ENCODE measurements at regions not wholly inside any gene's neighbourhood (a gene's known extent, or its start where the extent isn't known, plus 50 kb on each side); places are given as distances from the start of the nearest gene placed in this dataset.
"Not testable (repeated sequence)": the region's sequence is repeated elsewhere in the genome, so short reads cannot be mapped to it uniquely, and the experiment has no call there.

GRCh38 chr3:186454881-186455703 lies 89.1 kb downstream of the CRYGS start:
- Histone ChIP-seq H3K9ac (ENCODE audit: low read depth, low read length) (no peak overlapping the region), H3K36me3 (ENCODE audit: insufficient read depth, low read length) (no peaks in the 10 kb centered on the region), H3K4me1 (ENCODE audit: insufficient read depth, low read length) (0 out of 2 replicates have a peak, but pooled peaks cover 4% of the 10 kb centered on the region), H3K9me3 (ENCODE audit: insufficient read depth, low read depth, low read length) (no peaks in the 10 kb centered on the region), H3K4me3 (ENCODE audit: low read length) (no peak overlapping the region), H3K27me3 (ENCODE audit: insufficient read depth, low read length) (no peaks in the 10 kb centered on the region), H3K27ac (ENCODE audit: low read depth, low read length) (no peak overlapping the region)
- 84% methylated on average over 14 of the region's 14 CpGs for WGBS

- no peak overlapping the region for H3K4me3 ChIP-seq (ENCODE audit: low read length)
- H3K4me1 ChIP-seq (ENCODE audit: insufficient read depth, low read length) = 0 out of 2 replicates have a peak, but pooled peaks cover 4% of the 10 kb centered on the region
- H3K27me3 ChIP-seq (ENCODE audit: insufficient read depth, low read length) = no peaks in the 10 kb centered on the region
- H3K9me3 ChIP-seq (ENCODE audit: insufficient read depth, low read depth, low read length) = no peaks in the 10 kb centered on the region
- WGBS = 86% methylated on average over 4 of the region's 4 CpGs
- no peak overlapping the region for H3K27ac ChIP-seq (ENCODE audit: low read depth, low read length)
- H3K9ac ChIP-seq (ENCODE audit: low read depth, low read length) = no peak overlapping the region
- no peaks in the 10 kb centered on the region for H3K36me3 ChIP-seq (ENCODE audit: insufficient read depth, low read length)
These were observed 90.6 kb downstream of the CRYGS start for GRCh38 chr3:186453531-186453930.

GRCh38 chr3:186452517-186452916 lies 90.5 kb upstream of the DGKG start:
- 0 out of 2 replicates have a peak, but pooled peaks cover 4% of the 10 kb centered on the region for H3K4me1 ChIP-seq (ENCODE audit: insufficient read depth, low read length)
- WGBS = 93% methylated on average over 8 of the region's 8 CpGs
- no peaks in the 10 kb centered on the region for H3K9me3 ChIP-seq (ENCODE audit: insufficient read depth, low read depth, low read length)
- no peak overlapping the region for H3K27ac ChIP-seq (ENCODE audit: low read depth, low read length)
- H3K9ac ChIP-seq (ENCODE audit: low read depth, low read length) = no peak overlapping the region
- H3K4me3 ChIP-seq (ENCODE audit: low read length) = no peak overlapping the region
- H3K36me3 ChIP-seq (ENCODE audit: insufficient read depth, low read length) = no peaks in the 10 kb centered on the region
- H3K27me3 ChIP-seq (ENCODE audit: insufficient read depth, low read length) = no peaks in the 10 kb centered on the region

GRCh38 chr3:186451371-186451770 lies 89.3 kb upstream of the DGKG start:
- no peaks in the 10 kb centered on the region for H3K27me3 ChIP-seq (ENCODE audit: insufficient read depth, low read length)
- H3K27ac ChIP-seq (ENCODE audit: low read depth, low read length) = no peak overlapping the region
- no peak overlapping the region for H3K4me3 ChIP-seq (ENCODE audit: low read length)
- no peak overlapping the region for H3K9ac ChIP-seq (ENCODE audit: low read depth, low read length)
- H3K9me3 ChIP-seq (ENCODE audit: insufficient read depth, low read depth, low read length) = no peaks in the 10 kb centered on the region
- 94% methylated on average over 6 of the region's 6 CpGs for WGBS
- H3K36me3 ChIP-seq (ENCODE audit: insufficient read depth, low read length) = no peaks in the 10 kb centered on the region
- 0 out of 2 replicates have a peak, but pooled peaks cover 4% of the 10 kb centered on the region for H3K4me1 ChIP-seq (ENCODE audit: insufficient read depth, low read length)

GRCh38 chr3:186444974-186445373 lies 82.9 kb upstream of the DGKG start:
- no peak overlapping the region for H3K4me3 ChIP-seq (ENCODE audit: low read length)
- no peaks in the 10 kb centered on the region for H3K4me1 ChIP-seq (ENCODE audit: insufficient read depth, low read length)
- H3K9me3 ChIP-seq (ENCODE audit: insufficient read depth, low read depth, low read length) = no peaks in the 10 kb centered on the region
- no peaks in the 10 kb centered on the region for H3K27me3 ChIP-seq (ENCODE audit: insufficient read depth, low read length)
- no peaks in the 10 kb centered on the region for H3K36me3 ChIP-seq (ENCODE audit: insufficient read depth, low read length)
- H3K9ac ChIP-seq (ENCODE audit: low read depth, low read length) = no peak overlapping the region
- 92% methylated on average over 7 of the region's 7 CpGs for whole genome bisulfite sequencing
- no peak overlapping the region for H3K27ac ChIP-seq (ENCODE audit: low read depth, low read length)

GRCh38 chr3:186444288-186444687 lies 82.3 kb upstream of the DGKG start:
- Histone ChIP-seq H3K4me3 (ENCODE audit: low read length) (no peak overlapping the region), H3K9ac (ENCODE audit: low read depth, low read length) (no peak overlapping the region), H3K9me3 (ENCODE audit: insufficient read depth, low read depth, low read length) (no peaks in the 10 kb centered on the region), H3K4me1 (ENCODE audit: insufficient read depth, low read length) (no peaks in the 10 kb centered on the region), H3K36me3 (ENCODE audit: insufficient read depth, low read length) (no peaks in the 10 kb centered on the region), H3K27ac (ENCODE audit: low read depth, low read length) (no peak overlapping the region), H3K27me3 (ENCODE audit: insufficient read depth, low read length) (no peaks in the 10 kb centered on the region)

GRCh38 chr3:186442979-186443378 lies 80.9 kb upstream of the DGKG start:
- H3K27ac ChIP-seq (ENCODE audit: low read depth, low read length); H3K4me3 ChIP-seq (ENCODE audit: low read length); H3K4me1 ChIP-seq (ENCODE audit: insufficient read depth, low read length); H3K36me3 ChIP-seq (ENCODE audit: insufficient read depth, low read length); H3K9me3 ChIP-seq (ENCODE audit: insufficient read depth, low read depth, low read length); H3K27me3 ChIP-seq (ENCODE audit: insufficient read depth, low read length); H3K9ac ChIP-seq (ENCODE audit: low read depth, low read length): not testable (repeated sequence)
- WGBS = 91% methylated on average over 9 of the region's 9 CpGs

- no peaks in the 10 kb centered on the region for H3K9me3 ChIP-seq (ENCODE audit: insufficient read depth, low read depth, low read length)
- H3K36me3 ChIP-seq (ENCODE audit: insufficient read depth, low read length) = no peaks in the 10 kb centered on the region
- WGBS = 94% methylated on average over 1 of the region's 2 CpGs
- no peaks in the 10 kb centered on the region for H3K4me1 ChIP-seq (ENCODE audit: insufficient read depth, low read length)
- H3K27ac ChIP-seq (ENCODE audit: low read depth, low read length) = no peak overlapping the region
- no peak overlapping the region for H3K4me3 ChIP-seq (ENCODE audit: low read length)
- H3K27me3 ChIP-seq (ENCODE audit: insufficient read depth, low read length) = no peaks in the 10 kb centered on the region
- no peak overlapping the region for H3K9ac ChIP-seq (ENCODE audit: low read depth, low read length)
These were observed 80.1 kb upstream of the DGKG start for GRCh38 chr3:186442162-186442561.

- H3K4me1 ChIP-seq (ENCODE audit: insufficient read depth, low read length) = no peaks in the 10 kb centered on the region
- H3K9ac ChIP-seq (ENCODE audit: low read depth, low read length) = no peak overlapping the region
- no peaks in the 10 kb centered on the region for H3K27me3 ChIP-seq (ENCODE audit: insufficient read depth, low read length)
- H3K9me3 ChIP-seq (ENCODE audit: insufficient read depth, low read depth, low read length) = no peaks in the 10 kb centered on the region
- WGBS = 92% methylated on average over 3 of the region's 3 CpGs
- no peaks in the 10 kb centered on the region for H3K36me3 ChIP-seq (ENCODE audit: insufficient read depth, low read length)
- H3K4me3 ChIP-seq (ENCODE audit: low read length) = no peak overlapping the region
- no peak overlapping the region for H3K27ac ChIP-seq (ENCODE audit: low read depth, low read length)
These were observed 78.9 kb upstream of the DGKG start for GRCh38 chr3:186440891-186441290.

- Histone ChIP-seq H3K27ac (ENCODE audit: low read depth, low read length) (no peak overlapping the region), H3K9ac (ENCODE audit: low read depth, low read length) (no peak overlapping the region), H3K36me3 (ENCODE audit: insufficient read depth, low read length) (no peaks in the 10 kb centered on the region), H3K4me1 (ENCODE audit: insufficient read depth, low read length) (no peaks in the 10 kb centered on the region), H3K4me3 (ENCODE audit: low read length) (no peak overlapping the region), H3K9me3 (ENCODE audit: insufficient read depth, low read depth, low read length) (no peaks in the 10 kb centered on the region), H3K27me3 (ENCODE audit: insufficient read depth, low read length) (no peaks in the 10 kb centered on the region)
- 93% methylated on average over 5 of the region's 6 CpGs for WGBS
These were observed 77.7 kb upstream of the DGKG start for GRCh38 chr3:186439725-186440124.

GRCh38 chr3:186435332-186435731 lies 73.3 kb upstream of the DGKG start:
- not testable (repeated sequence) for H3K27me3 ChIP-seq (ENCODE audit: insufficient read depth, low read length); H3K9me3 ChIP-seq (ENCODE audit: insufficient read depth, low read depth, low read length); H3K4me3 ChIP-seq (ENCODE audit: low read length); H3K27ac ChIP-seq (ENCODE audit: low read depth, low read length); H3K36me3 ChIP-seq (ENCODE audit: insufficient read depth, low read length); H3K9ac ChIP-seq (ENCODE audit: low read depth, low read length); H3K4me1 ChIP-seq (ENCODE audit: insufficient read depth, low read length)
- 95% methylated on average over 30 of the region's 30 CpGs for WGBS
